Uterus (tissue), 3 donors: ENCODE measurements at regions not wholly inside any gene's neighbourhood (a gene's known extent, or its start where the extent isn't known, plus 50 kb on each side); places are given as distances from the start of the nearest gene placed in this dataset.

Experiments
- DNase-seq, 2 donors: peaks; one replicate each; pipeline ENCODE4 v3.0.0-alpha.2; 2019 to 2020
- H3K27ac ChIP-seq, 2 donors: fragments of 200-600 bp; sonication (generic); 1 replicate in 1 of 2; 2 replicates in 1 of 2; pipeline ENCODE4 v1.5.1; 2016 to 2018
- H3K27me3 ChIP-seq, 2 donors: fragments of 200-600 bp; sonication (generic); one replicate each; pipeline ENCODE4 v1.5.1; 2018 to 2019; ENCODE audit warnings: control low read depth in 1 of 2
- H3K36me3 ChIP-seq, 2 donors: fragments of 200-600 bp; sonication (generic); one replicate each; pipeline ENCODE4 v1.5.1; 2019; ENCODE audit warnings: control low read depth in 1 of 2
- H3K4me1 ChIP-seq, 2 donors: fragments of 200-600 bp; sonication (generic); one replicate each; pipeline ENCODE4 v1.5.1; 2018 to 2019; ENCODE audit warnings: control low read depth in 1 of 2
- H3K4me3 ChIP-seq, 2 donors: fragments of 200-600 bp; sonication (generic); 1 replicate in 1 of 2; 2 replicates in 1 of 2; pipeline ENCODE4 v1.5.1; 2018 to 2019; ENCODE audit warnings: mild to moderate bottlenecking in 1 of 2
- H3K9me3 ChIP-seq, 2 donors: fragments of 200-600 bp; sonication (generic); one replicate each; pipeline ENCODE4 v1.5.1; 2019; ENCODE audit warnings: control low read depth in 1 of 2
- CTCF ChIP-seq, 4 experiments: fragments of 200-600 bp in 2 of 4; fragments of 450-650 bp in 2 of 4; sonication (generic) in 2 of 4; IDR thresholded peaks; one replicate each; pipeline ENCODE4 v1.5.1; 2016 to 2019; ENCODE audit warnings: antibody characterized with exemption in 4 of 4, mild to moderate bottlenecking in 2 of 4, moderate library complexity in 1 of 4
- POLR2A ChIP-seq, 2 donors: fragments of 450-650 bp; IDR thresholded peaks; one replicate each; pipeline ENCODE4 v1.6.1; 2016; ENCODE audit warnings: antibody characterized with exemption in 2 of 2, mild to moderate bottlenecking in 1 of 2, moderate library complexity in 1 of 2
- intact Hi-C: fragments of 100-400 bp; cut with DNase I; formaldehyde crosslinking; loops from one replicate; pipeline ENCODE4 v1.15.1; 2023; ENCODE audit warnings: low total_unique reads
- donor health status: DM: yes; HTN: yes; CAD: no.

- H3K27me3 ChIP-seq, result no peaks in the 10 kb centered on the region
- H3K4me1 ChIP-seq, result no peaks in the 10 kb centered on the region
- H3K27ac ChIP-seq, result no peak overlapping the region
- no peak overlapping the region for H3K4me3 ChIP-seq
- DNase-seq, result no peak
- H3K36me3 ChIP-seq, result no peaks in the 10 kb centered on the region
- H3K9me3 ChIP-seq, result no peaks in the 10 kb centered on the region
- TF ChIP-seq CTCF (IDR thresholded peaks at IDR 0.05) (no peak), POLR2A (IDR thresholded peaks at IDR 0.05) (no peak)
- intact Hi-C loops, result no loop called here
Measured at GRCh38 chr2:19833978-19834377, 67.8 kb downstream of the TTC32 start.

DNA sequence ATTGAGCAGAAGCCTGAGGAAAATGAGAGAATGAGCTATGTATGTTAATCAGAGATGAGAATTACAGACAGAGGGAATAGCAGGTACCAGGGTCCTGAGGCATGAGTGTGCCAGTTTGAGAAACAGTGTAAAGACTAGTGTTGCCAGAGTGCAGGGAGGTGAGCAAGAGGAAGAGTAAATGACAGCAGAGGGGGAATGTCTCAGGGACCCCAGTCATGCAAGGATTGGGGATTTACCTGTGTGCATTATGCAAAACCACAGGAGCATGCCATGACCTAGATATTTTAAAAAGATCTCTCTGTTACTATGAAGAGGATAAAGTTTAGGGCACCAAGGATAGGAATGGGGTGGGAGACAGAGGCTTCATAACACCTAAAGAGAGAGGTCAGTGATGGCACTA lies 72.1 kb downstream of the TTC32 start:
- TF ChIP-seq CTCF (IDR thresholded peaks at IDR 0.05), result no peak
- no peak for TF ChIP-seq POLR2A (IDR thresholded peaks at IDR 0.05)
- no peak overlapping the region for H3K27ac ChIP-seq
- intact Hi-C loops, result no loop called here
- H3K9me3 ChIP-seq, result no peaks in the 10 kb centered on the region
- no peak overlapping the region for H3K4me3 ChIP-seq
- H3K36me3 ChIP-seq, result no peaks in the 10 kb centered on the region
- DNase-seq, result no peak
- H3K27me3 ChIP-seq, result no peaks in the 10 kb centered on the region
- H3K4me1 ChIP-seq, result no peaks in the 10 kb centered on the region

DNA sequence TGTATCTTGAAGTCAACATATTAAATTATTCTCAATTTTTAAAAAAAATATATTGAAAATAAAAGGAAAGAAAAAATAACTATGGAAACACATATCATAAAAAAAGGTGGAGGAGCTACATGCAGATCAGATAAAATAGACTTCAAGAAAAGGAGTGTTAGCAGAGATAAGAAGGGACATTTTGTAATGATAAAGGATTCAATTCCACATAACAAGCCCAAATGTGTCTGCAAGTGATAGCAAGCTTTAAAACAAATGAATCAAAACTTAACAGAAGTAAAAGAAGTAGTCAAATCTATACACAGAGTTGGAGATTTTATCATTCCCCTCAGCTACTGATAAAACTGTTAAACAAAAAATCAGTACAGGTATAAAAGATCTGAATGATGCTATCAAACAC lies 74.9 kb downstream of the TTC32 start:
- no peak overlapping the region for H3K27ac ChIP-seq
- H3K4me3 ChIP-seq, result no peak overlapping the region
- intact Hi-C loops, result no loop called here
- no peaks in the 10 kb centered on the region for H3K4me1 ChIP-seq
- no peak for TF ChIP-seq POLR2A (IDR thresholded peaks at IDR 0.05)
- no peak for TF ChIP-seq CTCF (IDR thresholded peaks at IDR 0.05)
- DNase-seq, result no peak
- H3K9me3 ChIP-seq, result no peaks in the 10 kb centered on the region
- no peaks in the 10 kb centered on the region for H3K36me3 ChIP-seq
- no peaks in the 10 kb centered on the region for H3K27me3 ChIP-seq

DNA sequence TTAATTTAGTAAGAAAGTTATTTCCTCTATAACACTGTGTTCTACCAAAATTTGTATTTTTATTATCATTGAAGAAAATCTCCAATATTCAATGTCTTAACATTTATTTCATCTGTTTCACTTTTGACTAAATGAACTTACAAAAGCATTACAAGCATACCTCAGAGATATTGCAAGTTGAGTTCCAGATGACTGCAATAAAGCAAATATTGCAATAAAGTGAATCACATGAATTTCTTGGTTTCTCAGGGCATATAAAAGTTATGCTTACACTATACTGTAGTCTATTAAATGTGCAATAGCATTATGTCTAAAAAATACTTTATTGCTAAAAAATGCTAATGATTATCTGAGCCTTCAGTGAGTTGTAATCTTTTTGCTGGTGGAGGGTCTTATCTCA lies 78.3 kb downstream of the TTC32 start:
- DNase-seq, result no peak
- H3K27me3 ChIP-seq, result no peaks in the 10 kb centered on the region
- no peaks in the 10 kb centered on the region for H3K4me1 ChIP-seq
- no peak for TF ChIP-seq POLR2A (IDR thresholded peaks at IDR 0.05)
- TF ChIP-seq CTCF (IDR thresholded peaks at IDR 0.05), result no peak
- no peak overlapping the region for H3K4me3 ChIP-seq
- no peak overlapping the region for H3K27ac ChIP-seq
- H3K36me3 ChIP-seq, result no peaks in the 10 kb centered on the region
- no peaks in the 10 kb centered on the region for H3K9me3 ChIP-seq
- intact Hi-C loops, result no loop called here

DNA sequence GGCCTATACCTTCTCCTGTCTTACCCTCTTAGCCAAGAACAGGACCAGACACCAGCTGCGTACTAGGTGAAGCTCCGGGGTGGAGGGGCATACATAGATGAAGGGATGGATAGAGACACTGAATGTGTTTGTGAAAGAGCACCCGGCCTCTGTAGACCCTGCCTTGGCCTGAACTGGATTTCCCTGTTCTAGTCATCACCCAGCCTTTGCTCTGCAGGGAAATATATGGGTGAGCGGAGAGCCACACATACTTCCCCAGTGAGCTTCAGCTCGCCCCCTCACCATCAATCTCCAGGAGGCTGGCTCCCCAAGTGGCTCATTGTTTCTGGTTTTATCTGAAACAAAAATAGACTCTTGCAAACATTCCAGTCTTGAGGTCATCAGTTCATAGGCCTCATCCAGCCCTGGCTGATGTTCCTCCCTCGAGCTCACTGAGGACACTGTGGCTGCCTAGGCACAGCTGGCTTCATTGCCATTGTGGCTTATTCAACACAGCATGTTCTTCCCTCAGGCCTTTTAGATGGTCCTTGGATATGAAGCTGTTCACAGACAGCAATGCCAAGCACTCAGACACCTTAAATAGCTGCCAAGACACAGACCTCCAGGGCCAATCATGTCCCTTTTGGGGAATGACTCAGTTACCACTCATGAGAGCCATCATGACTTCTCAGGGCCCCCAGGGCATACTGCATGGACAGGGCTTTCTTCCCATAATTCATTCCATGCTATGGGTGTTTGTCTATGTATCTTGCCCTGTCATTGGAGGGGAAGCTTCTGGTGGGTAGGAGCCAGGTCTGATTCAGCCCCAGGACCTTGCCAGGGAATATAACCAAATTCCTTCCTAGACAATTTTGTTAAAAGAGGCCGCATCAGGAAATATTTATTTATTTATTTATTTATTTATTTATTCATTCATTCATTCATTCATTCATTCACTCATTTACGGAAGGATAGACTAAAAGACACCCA lies 82.4 kb downstream of the TTC32 start:
- DNase-seq, result no peak
- Histone ChIP-seq H3K4me1 (no peaks in the 10 kb centered on the region), H3K36me3 (no peaks in the 10 kb centered on the region), H3K4me3 (no peak overlapping the region), H3K27ac (no peak overlapping the region), H3K9me3 (no peaks in the 10 kb centered on the region), H3K27me3 (no peaks in the 10 kb centered on the region)
- intact Hi-C loops, result no loop called here
- no peak for TF ChIP-seq POLR2A (IDR thresholded peaks at IDR 0.05)
- no peak for TF ChIP-seq CTCF (IDR thresholded peaks at IDR 0.05)
